Adrenal gland (tissue), 5 donors: ENCODE measurements at regions not wholly inside any gene's neighbourhood (a gene's known extent, or its start where the extent isn't known, plus 50 kb on each side); places are given as distances from the start of the nearest gene placed in this dataset.

Experiments
- CTCF ChIP-seq, 6 experiments: fragments of 450-650 bp in 4 of 6; fragments of 200-600 bp in 2 of 6; sonication (generic) in 1 of 6; IDR thresholded peaks; 1 replicate in 5 of 6; 2 replicates in 1 of 6; pipeline versions ENCODE4 v1.5.1 to v1.8.0; 2016 to 2021; ENCODE audit warnings: antibody characterized with exemption in 6 of 6, mild to moderate bottlenecking in 2 of 6, moderate library complexity in 1 of 6
- POLR2A ChIP-seq, 2 donors: fragments of 450-650 bp; IDR thresholded peaks; one replicate each; pipeline ENCODE4 v1.6.1; 2017; ENCODE audit warnings: antibody characterized with exemption in 2 of 2, mild to moderate bottlenecking in 2 of 2, moderate library complexity in 1 of 2
- donor health status: DM: no; HTN: no; CAD: no.

- no peak for TF ChIP-seq CTCF (IDR thresholded peaks at IDR 0.05)
- TF ChIP-seq POLR2A (IDR thresholded peaks at IDR 0.05) = no peak
Observed at GRCh38 chr4:96991083-96991482, 1151.2 kb downstream of the PDHA2 start.
